ENCODE measurements at regions not wholly inside any gene's neighbourhood (a gene's known extent, or its start where the extent isn't known, plus 50 kb on each side); places are given as distances from the start of the nearest gene placed in this dataset.

DNA sequence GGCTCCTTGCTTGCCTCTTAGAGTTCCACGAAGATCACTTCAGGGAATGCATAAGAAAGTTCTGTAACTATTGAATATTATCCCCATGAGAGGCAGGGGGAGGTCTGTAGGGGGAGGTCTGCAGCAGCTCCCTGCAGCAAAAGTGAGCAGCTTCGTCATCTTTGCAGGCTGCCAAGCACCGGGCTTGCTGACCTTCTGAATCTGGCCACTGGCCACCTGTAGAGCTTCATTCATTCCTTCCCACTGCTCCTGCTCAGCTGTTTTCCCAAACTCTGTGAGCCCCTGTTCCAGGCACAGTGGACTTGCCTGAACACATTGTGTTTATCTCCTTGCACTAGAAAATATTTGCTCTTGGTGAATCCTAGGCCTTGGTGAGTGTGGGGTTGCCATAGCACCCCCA is 443.3 kb downstream of the HAPSTR1 start:
- peak; percentile 22; the same call in 1 of the 2 replicates for TF ChIP-seq SCRT2 (tag by site-specific recombination; IDR thresholded peaks at IDR 0.05)
- no peak for TF ChIP-seq MYNN (tag by site-specific recombination; IDR thresholded peaks at IDR 0.05; ENCODE audit: borderline replicate concordance)
- no peak for TF ChIP-seq YY1 (tag by site-specific recombination; IDR thresholded peaks at IDR 0.05)
- no peak for TF ChIP-seq KLF10 (tag by site-specific recombination; IDR thresholded peaks at IDR 0.05)
- no peak for TF ChIP-seq ZFHX2 (tag by site-specific recombination; conservative IDR thresholded peaks at IDR 0.05)
- TF ChIP-seq ZNF274 (IDR thresholded peaks at IDR 0.05; ENCODE audit: low read length), result no peak
- TF ChIP-seq ZNF274 (tag by site-specific recombination; IDR thresholded peaks at IDR 0.05; ENCODE audit: borderline replicate concordance), result no peak
- POLR2A ChIA-PET, result no interaction called here
- Histone ChIP-seq H3K9me3 (ENCODE audit: control insufficient read depth, insufficient read depth, low read depth, low read length) (no peaks in the 10 kb centered on the region), H3K36me3 (ENCODE audit: control insufficient read depth in 2 of 2, insufficient read depth in 1 of 2, low read length in 2 of 2) (no peaks in the 10 kb centered on the region), H3K4me1 (ENCODE audit: control insufficient read depth, insufficient read depth, low read length) (no peaks in the 10 kb centered on the region), H3K4me3 (ENCODE audit: low read depth, low read length) (no peak overlapping the region), H3K27ac (ENCODE audit: extremely low read depth, low read depth, low read length) (no peak overlapping the region)
- CTCF ChIA-PET, result interaction anchor here (0.6 kb wide), 1 partner anchor 49 kb away, joined by 3 read pairs; no protein-coding TSS in a partner anchor

DNA sequence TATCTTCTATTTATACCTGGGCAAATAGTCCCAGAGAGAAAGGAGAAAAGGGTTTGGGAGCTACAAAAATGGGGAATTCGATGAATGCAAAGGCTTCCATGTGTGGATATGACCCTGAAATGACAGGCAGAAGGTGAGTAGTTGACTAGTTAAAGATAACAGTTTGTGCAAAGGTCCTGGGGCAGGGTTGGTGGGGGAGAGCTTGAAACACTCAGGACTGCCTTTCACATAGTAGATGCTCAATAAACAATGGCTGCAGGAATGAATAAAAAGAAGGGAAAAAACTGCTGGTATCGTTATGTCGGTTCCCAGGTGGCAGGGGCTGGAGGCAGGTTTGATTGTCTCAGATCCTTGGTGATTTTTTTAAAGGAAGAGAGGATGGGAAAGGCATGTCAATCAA is 445.5 kb downstream of the HAPSTR1 start:
- no peaks in the 10 kb centered on the region for H3K36me3 ChIP-seq (ENCODE audit: control insufficient read depth in 2 of 2, insufficient read depth in 1 of 2, low read length in 2 of 2)
- H3K9me3 ChIP-seq (ENCODE audit: control insufficient read depth, insufficient read depth, low read depth, low read length), result no peaks in the 10 kb centered on the region
- TF ChIP-seq GLI4 (tag by site-specific recombination; IDR thresholded peaks at IDR 0.05) (no peak), ZNF701 (tag by site-specific recombination; IDR thresholded peaks at IDR 0.05) (no peak), ZNF623 (tag by site-specific recombination; IDR thresholded peaks at IDR 0.05) (peak; percentile 56)
- no peak overlapping the region for H3K4me3 ChIP-seq (ENCODE audit: low read depth, low read length)
- H3K27ac ChIP-seq (ENCODE audit: extremely low read depth, low read depth, low read length), result no peak overlapping the region
- H3K4me1 ChIP-seq (ENCODE audit: control insufficient read depth, insufficient read depth, low read length), result no peaks in the 10 kb centered on the region
- ChIA-PET CTCF (no interaction called here), POLR2A (no interaction called here)

DNA sequence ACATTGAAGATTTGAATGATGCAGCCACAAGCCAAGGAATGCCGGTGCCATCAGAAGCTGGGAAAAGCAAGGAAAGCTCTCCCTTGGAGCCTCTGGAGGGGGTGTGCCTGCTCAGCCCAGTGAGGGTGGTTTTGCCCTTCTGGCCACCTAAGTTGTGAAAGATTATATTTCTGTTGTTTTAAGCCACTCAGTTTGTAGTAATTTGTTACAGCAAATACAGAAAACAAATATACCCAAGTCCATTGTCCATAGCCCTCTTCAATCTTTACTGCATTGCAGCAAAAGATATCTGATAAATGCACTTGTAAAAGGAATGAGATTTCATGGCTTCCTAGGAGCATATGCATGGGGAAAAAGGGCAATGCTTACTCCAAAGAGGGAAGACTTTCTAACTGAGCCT is 447.9 kb downstream of the HAPSTR1 start:
- no peaks in the 10 kb centered on the region for H3K36me3 ChIP-seq (ENCODE audit: control insufficient read depth in 2 of 2, insufficient read depth in 1 of 2, low read length in 2 of 2)
- H3K4me1 ChIP-seq (ENCODE audit: control insufficient read depth, insufficient read depth, low read length), result no peaks in the 10 kb centered on the region
- H3K27ac ChIP-seq (ENCODE audit: extremely low read depth, low read depth, low read length), result no peak overlapping the region
- POLR2A ChIA-PET, result no interaction called here
- CTCF ChIA-PET, result interaction anchor here (0.6 kb wide), 1 partner anchor 539 kb away, joined by 3 read pairs; no protein-coding TSS in a partner anchor
- TF ChIP-seq GFI1B (tag by site-specific recombination; IDR thresholded peaks at IDR 0.05) (no peak), SETDB1 (IDR thresholded peaks at IDR 0.05; ENCODE audit: insufficient read length, low read length) (peak; percentile 56)
- H3K9me3 ChIP-seq (ENCODE audit: control insufficient read depth, insufficient read depth, low read depth, low read length), result no peaks in the 10 kb centered on the region
- no peak overlapping the region for H3K4me3 ChIP-seq (ENCODE audit: low read depth, low read length)

DNA sequence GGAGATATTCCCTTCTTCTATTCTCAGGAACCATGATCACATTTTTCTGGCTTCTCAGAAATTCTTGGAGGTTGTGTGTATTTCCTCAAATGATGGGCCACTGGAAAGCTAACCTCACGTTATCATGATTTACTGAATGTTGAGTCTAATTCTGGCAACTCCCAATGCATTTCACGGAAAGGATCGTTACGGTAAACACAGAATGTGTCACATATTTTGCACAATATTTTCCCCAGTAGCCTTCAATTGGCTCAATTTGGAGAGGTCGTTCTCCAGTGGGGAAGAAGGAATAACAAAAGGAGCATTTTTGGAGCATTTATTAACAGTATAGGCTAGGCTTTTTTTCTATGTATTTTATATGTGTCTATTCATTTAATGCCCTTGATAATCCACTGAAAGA is 450.3 kb downstream of the HAPSTR1 start:
- no peaks in the 10 kb centered on the region for H3K4me1 ChIP-seq (ENCODE audit: control insufficient read depth, insufficient read depth, low read length)
- no peaks in the 10 kb centered on the region for H3K9me3 ChIP-seq (ENCODE audit: control insufficient read depth, insufficient read depth, low read depth, low read length)
- ChIA-PET CTCF (no interaction called here), POLR2A (no interaction called here)
- TF ChIP-seq ZNF112 (tag by site-specific recombination; IDR thresholded peaks at IDR 0.05) (no peak), ZNF747 (tag by site-specific recombination; IDR thresholded peaks at IDR 0.05) (no peak), ZNF433 (tag by site-specific recombination; IDR thresholded peaks at IDR 0.05; ENCODE audit: low read depth) (no peak), OVOL3 (tag by site-specific recombination; IDR thresholded peaks at IDR 0.05) (no peak), SP2 (tag by site-specific recombination; IDR thresholded peaks at IDR 0.05) (no peak), ZNF426 (tag by site-specific recombination; IDR thresholded peaks at IDR 0.05) (no peak), ZNF140 (tag by site-specific recombination; IDR thresholded peaks at IDR 0.05) (no peak)
- TF ChIP-seq, protein P1, sequence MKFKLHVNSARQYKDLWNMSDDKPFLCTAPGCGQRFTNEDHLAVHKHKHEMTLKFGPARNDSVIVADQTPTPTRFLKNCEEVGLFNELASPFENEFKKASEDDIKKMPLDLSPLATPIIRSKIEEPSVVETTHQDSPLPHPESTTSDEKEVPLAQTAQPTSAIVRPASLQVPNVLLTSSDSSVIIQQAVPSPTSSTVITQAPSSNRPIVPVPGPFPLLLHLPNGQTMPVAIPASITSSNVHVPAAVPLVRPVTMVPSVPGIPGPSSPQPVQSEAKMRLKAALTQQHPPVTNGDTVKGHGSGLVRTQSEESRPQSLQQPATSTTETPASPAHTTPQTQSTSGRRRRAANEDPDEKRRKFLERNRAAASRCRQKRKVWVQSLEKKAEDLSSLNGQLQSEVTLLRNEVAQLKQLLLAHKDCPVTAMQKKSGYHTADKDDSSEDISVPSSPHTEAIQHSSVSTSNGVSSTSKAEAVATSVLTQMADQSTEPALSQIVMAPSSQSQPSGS (tag by site-specific recombination; IDR thresholded peaks at IDR 0.05; ENCODE audit: low read depth), result no peak
- H3K27ac ChIP-seq (ENCODE audit: extremely low read depth, low read depth, low read length), result no peak overlapping the region
- no peaks in the 10 kb centered on the region for H3K36me3 ChIP-seq (ENCODE audit: control insufficient read depth in 2 of 2, insufficient read depth in 1 of 2, low read length in 2 of 2)
- H3K4me3 ChIP-seq (ENCODE audit: low read depth, low read length), result no peak overlapping the region
